Prostate gland (tissue), 2 donors: ENCODE measurements at regions not wholly inside any gene's neighbourhood (a gene's known extent, or its start where the extent isn't known, plus 50 kb on each side); places are given as distances from the start of the nearest gene placed in this dataset.

Source experiments
- DNase-seq: peaks from one replicate; pipeline ENCODE4 v3.0.0-alpha.2; 2019; ENCODE audit warnings: low spot score
- H3K27ac ChIP-seq, 2 donors: fragments of 200-600 bp; sonication (generic); 2 replicates each; pipeline ENCODE4 v1.5.1; 2017 to 2019
- H3K27me3 ChIP-seq: fragments of 200-600 bp; sonication (generic); replicated peaks from 2 replicates; pipeline ENCODE4 v1.5.1; 2019; ENCODE audit not compliant: insufficient read depth
- H3K36me3 ChIP-seq, 2 donors: fragments of 200-600 bp; sonication (generic); 1 replicate in 1 of 2; 2 replicates in 1 of 2; pipeline versions ENCODE4 v1.5.1 to v1.8.1; 2017 to 2019
- H3K4me1 ChIP-seq: fragments of 200-600 bp; sonication (generic); replicated peaks from 2 replicates; pipeline ENCODE4 v1.5.1; 2019
- H3K4me3 ChIP-seq, 2 donors: fragments of 200-600 bp; sonication (generic); 2 replicates each; pipeline ENCODE4 v1.5.1; 2017 to 2019
- H3K9me3 ChIP-seq: fragments of 200-600 bp; sonication (generic); 2 replicates; pipeline ENCODE4 v1.5.1; 2017
- POLR2A ChIP-seq: fragments of 450-650 bp; IDR thresholded peaks from one replicate; pipeline ENCODE4 v1.6.1; 2016; ENCODE audit warnings: antibody characterized with exemption, mild to moderate bottlenecking
- POLR2AphosphoS5 ChIP-seq: sonication (generic); formaldehyde crosslinking; IDR thresholded peaks from one replicate; pipeline ENCODE4 v1.6.1; 2017; ENCODE audit warnings: antibody characterized with exemption
- WGBS: methylation state at CpG from one replicate; pipeline ENCODE4 v1.1.5; 2018; 5-methylcytosine and 5-hydroxymethylcytosine counted together
- intact Hi-C: fragments of 100-400 bp; cut with DNase I; formaldehyde crosslinking; loops from one replicate; pipeline ENCODE4 v1.14.2; 2022
- TF ChIP-seq, protein P1 (sequence below), 4 experiments: fragments of 200-600 bp in 2 of 4; fragments of 450-650 bp in 2 of 4; sonication (generic) in 2 of 4; IDR thresholded peaks; 1 replicate in 3 of 4; 2 replicates in 1 of 4; pipeline ENCODE4 v1.5.1; 2016 to 2019; ENCODE audit warnings: antibody characterized with exemption in 4 of 4, mild to moderate bottlenecking in 2 of 4, moderate library complexity in 2 of 4

DNA sequence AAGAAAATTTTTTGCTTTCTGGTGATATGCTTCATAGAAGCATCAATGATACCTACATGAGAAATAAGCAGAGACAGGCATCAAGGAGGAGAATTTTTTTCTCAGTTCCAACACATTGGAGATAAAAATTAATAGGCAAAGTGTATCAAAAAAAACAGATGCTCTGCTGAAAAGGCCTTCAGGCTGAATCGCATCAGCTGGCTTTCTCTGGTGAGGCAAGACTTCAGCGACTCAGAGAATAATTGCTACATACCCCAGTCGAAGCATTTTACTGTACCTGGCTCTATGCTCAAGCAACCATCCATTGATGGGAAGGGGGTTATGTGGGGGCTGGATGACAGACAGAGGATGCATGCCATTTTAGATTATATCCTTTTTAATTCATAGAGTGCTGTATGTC, 415.1 kb downstream of the TFAP2A start:
- DNase-seq, result no peak
- Histone ChIP-seq H3K4me1 (no peaks in the 10 kb centered on the region), H3K27me3 (no peaks in the 10 kb centered on the region), H3K4me3 (no peak overlapping the region), H3K9me3 (no peaks in the 10 kb centered on the region), H3K27ac (no peak overlapping the region), H3K36me3 (no peaks in the 10 kb centered on the region)
- WGBS, result 61% methylated on average over 3 of the region's 3 CpGs
- TF ChIP-seq POLR2A (no peak), POLR2AphosphoS5 (no peak)
- TF ChIP-seq, protein P1, sequence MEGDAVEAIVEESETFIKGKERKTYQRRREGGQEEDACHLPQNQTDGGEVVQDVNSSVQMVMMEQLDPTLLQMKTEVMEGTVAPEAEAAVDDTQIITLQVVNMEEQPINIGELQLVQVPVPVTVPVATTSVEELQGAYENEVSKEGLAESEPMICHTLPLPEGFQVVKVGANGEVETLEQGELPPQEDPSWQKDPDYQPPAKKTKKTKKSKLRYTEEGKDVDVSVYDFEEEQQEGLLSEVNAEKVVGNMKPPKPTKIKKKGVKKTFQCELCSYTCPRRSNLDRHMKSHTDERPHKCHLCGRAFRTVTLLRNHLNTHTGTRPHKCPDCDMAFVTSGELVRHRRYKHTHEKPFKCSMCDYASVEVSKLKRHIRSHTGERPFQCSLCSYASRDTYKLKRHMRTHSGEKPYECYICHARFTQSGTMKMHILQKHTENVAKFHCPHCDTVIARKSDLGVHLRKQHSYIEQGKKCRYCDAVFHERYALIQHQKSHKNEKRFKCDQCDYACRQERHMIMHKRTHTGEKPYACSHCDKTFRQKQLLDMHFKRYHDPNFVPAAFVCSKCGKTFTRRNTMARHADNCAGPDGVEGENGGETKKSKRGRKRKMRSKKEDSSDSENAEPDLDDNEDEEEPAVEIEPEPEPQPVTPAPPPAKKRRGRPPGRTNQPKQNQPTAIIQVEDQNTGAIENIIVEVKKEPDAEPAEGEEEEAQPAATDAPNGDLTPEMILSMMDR (IDR thresholded peaks at IDR 0.05), result no peak
- intact Hi-C loops, result no loop called here

DNA sequence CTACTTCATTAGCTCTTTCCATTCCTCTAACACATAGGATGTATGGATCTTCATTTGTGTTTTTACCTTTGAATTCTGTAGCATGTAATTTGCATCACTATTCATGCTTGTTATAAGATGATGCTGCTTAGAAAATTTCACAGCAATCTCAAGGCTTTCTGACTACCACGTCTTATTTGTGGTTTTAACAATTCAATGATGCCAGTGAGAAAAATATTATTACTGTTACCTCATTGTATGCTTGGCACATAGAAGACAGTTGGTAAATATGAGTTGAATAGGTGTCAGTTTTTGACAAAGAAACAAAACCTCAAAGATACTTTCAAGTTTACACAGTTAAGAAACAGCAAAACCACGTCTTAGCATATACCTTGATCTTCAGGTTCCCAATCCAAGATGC, 428.6 kb downstream of the TFAP2A start:
- no peak for TF ChIP-seq POLR2A
- TF ChIP-seq, protein P1 (IDR thresholded peaks at IDR 0.05), result no peak
- TF ChIP-seq POLR2AphosphoS5, result no peak
- intact Hi-C loops, result no loop called here
- no peak for DNase-seq
- Histone ChIP-seq H3K27ac (no peak overlapping the region), H3K4me1 (no peaks in the 10 kb centered on the region), H3K27me3 (no peaks in the 10 kb centered on the region), H3K4me3 (no peak overlapping the region), H3K9me3 (no peaks in the 10 kb centered on the region), H3K36me3 (no peaks in the 10 kb centered on the region)
- WGBS, result 38% methylated on average over 2 of the region's 2 CpGs

DNA sequence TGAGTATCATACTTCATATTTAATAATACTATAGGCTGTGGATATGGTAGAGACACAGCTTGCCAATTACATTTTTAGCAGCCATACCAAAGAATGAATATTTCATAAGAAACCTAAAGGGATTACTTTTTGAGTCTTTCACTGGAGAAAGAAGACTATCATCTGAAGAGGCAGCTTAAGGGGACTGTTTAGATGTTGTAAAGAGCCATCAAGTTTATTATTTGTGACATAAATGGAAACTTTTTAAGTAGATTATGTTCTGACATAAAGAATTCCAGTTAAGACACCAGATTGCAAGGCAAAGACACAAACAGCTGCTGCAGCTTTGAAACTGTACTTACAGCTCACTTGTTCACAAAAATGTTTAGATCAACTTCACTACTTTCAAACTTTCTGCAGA, 429.4 kb downstream of the TFAP2A start:
- no peak for DNase-seq
- Histone ChIP-seq H3K4me3 (no peak overlapping the region), H3K27me3 (no peaks in the 10 kb centered on the region), H3K4me1 (no peaks in the 10 kb centered on the region), H3K9me3 (no peaks in the 10 kb centered on the region), H3K27ac (no peak overlapping the region), H3K36me3 (no peaks in the 10 kb centered on the region)
- intact Hi-C loops, result no loop called here
- no peak for TF ChIP-seq POLR2AphosphoS5
- TF ChIP-seq, protein P1 (IDR thresholded peaks at IDR 0.05), result no peak
- TF ChIP-seq POLR2A, result no peak

DNA sequence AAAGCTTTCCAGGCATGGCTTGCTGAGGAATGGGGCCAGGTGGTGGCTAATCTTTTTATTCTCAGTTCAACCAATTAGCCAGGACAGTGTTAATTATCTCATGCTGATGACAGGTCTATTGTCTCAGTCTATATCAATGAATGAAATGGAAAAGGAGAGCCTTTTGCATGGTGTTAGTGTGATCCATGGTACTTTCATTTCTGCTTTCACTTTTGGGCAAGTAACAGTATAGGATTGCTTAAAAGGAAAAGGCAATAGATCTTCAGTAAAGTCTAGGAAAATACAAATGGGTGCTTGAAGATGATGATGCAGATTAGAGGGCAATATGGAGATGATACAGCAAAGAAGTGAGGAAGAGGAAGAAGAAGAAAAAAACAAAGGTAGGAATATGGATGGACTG, 430.3 kb downstream of the TFAP2A start:
- Histone ChIP-seq H3K9me3 (no peaks in the 10 kb centered on the region), H3K36me3 (no peaks in the 10 kb centered on the region), H3K27me3 (no peaks in the 10 kb centered on the region), H3K27ac (no peak overlapping the region), H3K4me1 (no peaks in the 10 kb centered on the region), H3K4me3 (no peak overlapping the region)
- no peak for DNase-seq
- TF ChIP-seq POLR2AphosphoS5, result no peak
- TF ChIP-seq, protein P1 (IDR thresholded peaks at IDR 0.05), result no peak
- intact Hi-C loops, result no loop called here

DNA sequence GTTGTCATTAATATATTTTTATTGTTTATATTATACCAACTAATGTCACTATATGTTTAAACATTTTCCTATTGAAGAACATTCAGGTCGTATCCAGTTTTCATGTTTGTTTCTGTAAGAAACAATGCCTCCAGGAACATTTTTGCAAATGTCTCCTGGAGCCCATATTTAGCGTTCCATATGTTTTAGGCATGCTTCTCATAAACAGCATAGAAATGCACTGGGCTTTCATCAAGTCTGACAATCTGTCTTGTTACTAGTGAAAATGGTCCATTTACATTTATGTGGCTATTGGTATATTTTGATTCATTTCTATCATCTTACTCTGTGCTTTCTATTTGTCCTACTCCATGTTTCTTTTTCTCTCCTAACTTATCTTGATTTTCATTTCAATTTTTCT, 431.7 kb downstream of the TFAP2A start:
- no peak overlapping the region for H3K4me3 ChIP-seq
- no peak for DNase-seq
- no peaks in the 10 kb centered on the region for H3K36me3 ChIP-seq
- WGBS, result 85% methylated on average over 2 of the region's 2 CpGs
- TF ChIP-seq, protein P1 (IDR thresholded peaks at IDR 0.05), result no peak
- TF ChIP-seq POLR2AphosphoS5 (no peak), POLR2A (no peak)
- H3K27ac ChIP-seq, result no peak overlapping the region
- H3K9me3 ChIP-seq, result no peaks in the 10 kb centered on the region
- H3K27me3 ChIP-seq, result no peaks in the 10 kb centered on the region
- no peaks in the 10 kb centered on the region for H3K4me1 ChIP-seq
- intact Hi-C loops, result no loop called here
